ENCODE measurements at regions not wholly inside any gene's neighbourhood (a gene's known extent, or its start where the extent isn't known, plus 50 kb on each side); places are given as distances from the start of the nearest gene placed in this dataset.
A peak's percentile ranks its signal among the peaks of the same experiment; 100 is the strongest.

DNA sequence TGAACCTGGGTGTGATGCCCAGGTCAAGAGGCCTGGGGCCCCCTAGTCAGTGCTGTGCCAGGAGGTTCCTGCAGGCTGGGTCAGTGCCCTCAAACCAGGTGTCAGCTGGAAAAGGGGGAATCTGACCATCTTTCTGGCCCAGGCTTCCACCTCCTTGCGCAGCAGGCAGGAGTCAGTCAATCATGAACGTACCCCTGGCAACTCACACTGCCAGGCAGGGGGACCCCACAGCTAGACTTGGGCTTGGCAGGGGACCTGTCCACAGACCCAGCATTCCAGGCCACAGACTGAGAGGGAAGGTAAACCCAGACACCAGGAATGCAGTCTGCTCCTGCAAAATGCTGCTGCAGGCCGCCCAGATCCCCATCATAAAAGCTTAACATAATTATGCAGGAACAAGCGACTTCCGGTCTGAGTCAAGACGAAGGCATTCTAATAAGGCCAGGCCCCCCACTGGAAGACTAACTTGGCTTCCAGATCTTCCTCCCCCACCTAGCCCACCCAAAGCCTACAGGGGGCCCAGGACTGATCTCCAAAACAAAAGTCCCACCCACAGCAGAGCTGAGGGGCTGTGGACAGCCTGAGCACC lies 156.3 kb downstream of the BCOR start:
- DNase-seq, result no peak

DNA sequence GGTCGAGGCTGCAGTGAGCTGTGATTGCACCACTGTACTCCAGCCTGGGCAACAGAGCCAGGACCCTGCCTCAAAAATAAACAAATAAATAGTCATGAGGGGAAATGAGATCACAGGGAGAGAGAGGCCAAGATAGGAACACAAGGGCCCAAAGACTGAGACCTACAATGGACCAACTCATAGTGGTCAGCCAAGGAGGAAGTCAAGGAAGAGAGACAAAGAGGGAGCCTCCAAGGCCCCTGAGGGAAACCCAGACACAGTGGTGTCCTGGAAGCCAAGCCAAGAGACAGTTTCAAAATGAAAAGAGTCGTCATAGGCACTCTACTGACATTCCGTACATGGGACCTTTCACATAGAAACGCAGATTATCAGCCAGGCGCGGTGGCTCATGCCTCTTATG lies 153.3 kb downstream of the BCOR start:
- DNase-seq, result no peak

DNA sequence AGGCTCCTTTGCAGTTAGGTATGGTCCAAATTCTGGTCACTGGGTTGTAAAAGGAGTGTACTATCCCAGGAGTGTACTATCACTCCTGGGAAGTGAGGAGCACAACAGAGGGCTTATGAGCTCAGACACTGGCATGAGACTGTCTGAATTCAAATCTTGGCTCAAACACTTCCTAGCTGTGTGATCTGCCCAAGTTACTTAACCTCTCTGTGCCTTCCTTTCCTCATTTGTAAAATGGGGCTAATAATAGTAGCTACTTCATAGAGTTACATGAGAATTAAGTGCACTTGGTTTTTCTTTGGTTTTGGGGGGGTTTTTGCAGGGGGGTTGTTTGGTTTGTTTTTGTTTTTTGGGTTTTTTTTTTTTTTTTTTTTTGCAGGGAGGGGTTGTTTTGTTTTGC lies 152.0 kb downstream of the BCOR start:
- no peak for DNase-seq

DNA sequence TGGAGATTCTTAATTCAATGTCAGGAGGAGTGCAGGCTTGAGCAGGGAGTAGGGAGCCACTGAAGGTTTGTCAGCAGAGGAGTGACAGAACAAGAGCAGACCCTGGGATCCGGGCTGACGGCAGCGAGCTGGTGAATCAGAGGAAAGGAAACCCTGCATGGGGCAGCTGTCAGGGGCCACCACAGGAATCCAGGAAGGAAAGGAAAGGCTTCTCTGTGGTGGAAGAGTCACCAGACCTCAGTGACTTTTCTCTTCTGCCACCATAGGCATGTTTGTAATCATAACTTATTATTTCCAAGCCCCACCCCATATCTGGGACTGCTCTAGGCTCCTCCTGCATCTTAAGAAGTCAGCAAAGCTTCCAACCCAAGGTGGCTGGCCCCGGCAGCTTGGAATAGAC lies 150.9 kb downstream of the BCOR start:
- no peak for DNase-seq

DNA sequence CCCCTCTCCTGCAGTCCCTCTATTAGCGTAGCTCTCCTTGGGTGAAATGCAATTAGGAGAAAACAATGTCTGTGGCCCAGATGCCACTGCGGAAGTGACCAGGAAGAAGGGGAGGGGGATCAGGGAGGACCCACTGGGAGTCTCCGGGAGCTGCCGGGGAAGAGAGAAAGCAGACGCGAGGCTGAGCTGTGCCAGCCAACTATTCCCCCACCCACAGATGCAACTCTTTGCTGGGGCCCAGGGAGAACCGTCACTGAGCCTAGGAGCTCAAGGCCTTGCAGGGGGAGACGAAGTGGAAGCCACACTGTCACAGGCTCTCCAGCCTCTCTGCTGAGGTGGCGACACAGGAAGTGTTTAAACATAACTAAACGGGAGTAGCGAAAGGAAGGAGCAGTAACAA lies 149.2 kb downstream of the BCOR start:
- no peak for DNase-seq

DNA sequence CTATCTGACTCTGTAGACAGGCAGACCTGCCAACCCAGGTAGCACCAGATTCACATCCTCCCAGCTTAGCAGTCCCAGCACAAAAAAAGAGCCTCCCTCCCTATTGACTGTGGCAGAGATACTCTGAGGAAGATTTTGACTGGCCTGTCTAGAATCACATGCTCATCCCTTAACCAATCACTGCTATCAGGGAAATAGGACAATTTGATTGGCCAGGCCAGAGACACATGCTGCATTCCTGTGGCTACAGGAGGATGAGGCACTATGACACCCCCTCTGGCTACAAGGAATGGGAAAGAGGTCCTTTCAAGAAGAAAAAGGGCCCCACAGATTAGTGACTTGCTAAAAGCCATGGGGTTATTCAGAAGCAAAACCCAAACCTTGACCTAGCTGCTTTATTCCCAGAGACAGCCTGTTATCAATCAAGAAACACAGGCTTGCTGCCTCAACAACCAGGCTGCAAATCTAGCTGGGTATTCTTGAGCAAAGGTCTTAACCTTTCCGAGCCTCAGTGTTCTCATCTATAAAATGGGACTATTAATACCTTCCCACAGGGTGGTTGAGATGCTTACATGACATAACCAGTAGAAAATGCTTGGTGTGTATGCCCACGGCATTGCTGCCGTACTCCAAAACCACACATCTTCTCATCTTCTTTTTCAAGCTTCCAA lies 147.6 kb downstream of the BCOR start:
- no peak for DNase-seq

DNA sequence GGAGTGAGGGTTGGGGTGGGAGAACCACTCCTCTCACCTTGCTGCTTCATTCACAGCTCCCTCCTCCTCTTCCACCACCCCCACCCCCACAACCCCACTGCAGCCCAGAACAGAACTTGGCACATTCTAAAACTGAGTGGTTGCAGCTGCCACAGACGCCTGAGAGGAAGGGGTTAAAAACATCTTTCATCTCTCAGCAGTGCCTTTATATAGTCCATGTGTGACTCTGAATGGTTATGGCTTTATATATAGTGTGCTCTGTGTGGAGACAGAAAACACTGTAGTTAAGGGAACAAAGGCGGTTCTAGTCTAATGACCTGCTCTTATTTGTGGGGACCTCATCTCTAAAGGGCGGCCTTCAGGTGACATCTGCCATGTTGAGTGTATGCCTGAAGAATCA lies 144.8 kb downstream of the BCOR start:
- DNase-seq, result no peak

DNA sequence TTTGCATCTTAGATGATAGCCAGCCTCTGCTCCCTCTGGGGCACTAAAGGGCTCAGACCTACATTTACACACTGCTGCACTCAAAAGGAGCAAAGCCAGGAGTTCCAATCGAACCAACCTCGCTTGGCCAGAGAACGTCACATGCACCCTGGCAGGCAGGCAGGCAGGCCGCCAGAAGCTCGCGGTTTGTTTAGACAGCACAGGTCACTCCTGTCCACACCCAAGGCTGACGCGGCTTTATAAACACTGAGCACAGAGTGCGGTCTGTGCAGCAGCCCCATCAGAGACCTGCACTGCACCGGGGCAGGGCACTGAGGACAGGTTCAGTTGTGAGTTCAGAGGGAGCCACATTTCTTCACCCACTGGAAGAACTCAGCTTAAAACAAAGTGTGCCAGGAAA lies 143.9 kb downstream of the BCOR start:
- no peak for DNase-seq

DNA sequence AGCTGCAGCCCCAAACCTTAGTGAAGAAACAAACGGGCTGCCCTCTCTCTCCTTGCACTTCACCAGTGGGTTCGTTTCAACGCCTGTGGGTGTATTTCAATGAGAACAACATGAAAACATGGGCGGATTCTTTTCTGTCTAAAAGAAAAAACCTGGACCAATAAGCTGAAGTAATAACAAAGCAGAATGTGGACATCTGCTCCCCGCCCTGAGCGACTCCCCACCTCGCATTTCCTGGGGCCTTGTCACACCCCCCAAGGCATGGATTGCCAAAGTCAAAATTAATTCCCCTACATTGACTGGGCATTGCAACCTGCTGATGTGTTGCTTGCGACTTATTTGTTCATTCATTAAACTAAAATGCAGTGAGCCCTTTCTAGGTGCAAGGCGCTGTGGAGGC lies 142.9 kb downstream of the BCOR start:
- no peak for DNase-seq

DNA sequence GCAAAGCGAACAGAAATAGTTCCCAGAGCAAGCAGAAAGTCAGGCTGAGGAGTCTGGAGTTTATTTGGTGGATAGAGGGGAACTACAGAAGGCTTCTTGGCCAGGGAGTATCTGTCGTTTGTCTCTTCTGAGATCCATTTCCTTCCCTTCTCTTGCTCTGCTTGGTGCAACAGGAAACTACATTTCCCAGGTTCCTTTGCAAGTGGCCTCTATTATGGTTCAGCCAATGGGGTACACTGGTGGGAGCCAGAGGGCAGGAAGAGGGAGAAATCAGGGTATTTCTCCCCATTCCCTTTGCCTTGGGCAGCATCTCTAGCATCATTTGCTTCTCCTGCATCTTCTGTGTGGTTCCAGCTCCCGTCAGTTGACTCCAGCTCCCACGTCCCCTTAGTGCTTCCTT lies 142.1 kb downstream of the BCOR start:
- peak; percentile 6 for DNase-seq

DNA sequence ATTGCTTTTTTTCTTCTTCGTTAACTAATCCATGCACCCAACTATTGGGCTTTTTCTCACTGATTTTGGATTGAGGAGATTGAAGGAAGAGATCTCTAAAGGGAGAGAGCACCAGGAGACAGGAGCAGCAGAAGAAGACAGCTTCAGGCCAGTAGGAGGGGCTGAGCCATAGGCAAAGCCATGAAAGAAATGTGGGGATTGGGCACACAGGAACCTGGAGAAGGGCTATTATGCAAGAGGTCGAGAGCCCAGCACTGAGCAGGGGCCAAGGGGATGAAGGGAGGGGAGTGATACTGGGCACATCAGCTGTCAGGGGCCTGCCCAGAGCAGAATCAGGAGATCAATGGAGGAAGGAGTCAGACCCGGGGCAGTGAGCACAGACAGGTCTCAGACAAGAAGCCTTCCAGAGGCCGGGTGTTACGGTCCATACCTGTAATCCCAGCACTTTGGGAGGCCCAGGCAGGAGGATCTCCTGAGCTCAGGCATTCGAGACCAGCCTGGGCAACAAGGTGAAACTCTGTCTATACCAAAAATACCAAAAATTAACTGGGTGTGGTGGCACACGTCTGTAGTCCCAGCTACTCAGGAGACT lies 140.9 kb downstream of the BCOR start:
- no peak for DNase-seq

DNA sequence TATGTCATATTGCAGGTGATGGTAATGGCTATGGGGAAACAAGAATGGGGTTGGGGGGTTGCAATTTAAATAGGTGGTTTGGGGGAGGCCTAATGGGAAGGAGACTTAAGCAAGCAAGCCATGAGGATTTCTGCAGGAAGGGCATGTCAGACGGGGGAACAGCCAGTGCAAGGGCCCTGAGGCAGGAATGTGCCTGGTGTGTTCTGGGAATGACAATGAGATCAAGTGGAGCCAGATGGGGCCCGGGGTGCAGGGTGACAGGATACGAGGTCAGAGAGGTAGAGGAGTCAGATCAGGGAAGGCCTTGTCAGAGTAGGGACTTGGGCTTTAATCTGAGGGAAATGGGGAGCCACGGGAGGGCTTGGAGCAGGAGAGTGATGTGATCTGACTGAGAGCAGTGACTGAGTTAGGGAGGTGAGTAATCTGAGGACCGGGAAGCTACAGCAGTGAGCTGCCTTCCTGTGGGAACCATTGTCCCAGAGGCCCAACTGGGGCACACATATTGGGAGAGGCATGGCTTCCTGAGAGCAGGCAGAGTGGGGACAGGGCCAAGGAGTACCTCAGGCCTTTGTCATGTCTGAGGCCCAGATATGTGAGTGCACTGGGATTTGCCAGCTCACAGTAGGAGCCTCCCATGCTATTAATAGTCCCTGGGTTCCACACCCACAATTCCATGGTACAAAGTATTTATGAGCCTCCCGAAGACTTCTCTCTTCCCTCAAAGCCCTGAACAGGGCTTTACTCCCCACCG lies 139.8 kb downstream of the BCOR start:
- no peak for DNase-seq

DNA sequence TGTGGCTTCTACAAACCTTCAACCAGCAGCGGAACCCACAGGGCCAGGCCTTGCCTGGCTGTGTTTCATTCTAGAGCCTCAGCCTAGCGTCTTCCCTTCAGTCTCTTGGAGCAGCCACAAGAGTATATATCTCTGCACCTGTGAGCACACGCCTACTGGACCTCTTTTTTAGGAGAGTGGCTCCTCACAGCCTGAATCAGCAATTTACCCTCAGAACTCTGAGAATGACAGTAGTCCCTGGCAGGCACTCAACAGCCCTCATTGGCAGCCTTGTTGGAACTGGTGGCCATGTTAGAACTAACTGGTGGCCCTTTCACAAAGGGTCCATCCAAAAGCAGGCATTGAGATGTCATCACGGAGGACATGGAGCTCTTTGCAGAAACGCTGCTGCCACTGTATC lies 138.9 kb downstream of the BCOR start:
- DNase-seq, result no peak

DNA sequence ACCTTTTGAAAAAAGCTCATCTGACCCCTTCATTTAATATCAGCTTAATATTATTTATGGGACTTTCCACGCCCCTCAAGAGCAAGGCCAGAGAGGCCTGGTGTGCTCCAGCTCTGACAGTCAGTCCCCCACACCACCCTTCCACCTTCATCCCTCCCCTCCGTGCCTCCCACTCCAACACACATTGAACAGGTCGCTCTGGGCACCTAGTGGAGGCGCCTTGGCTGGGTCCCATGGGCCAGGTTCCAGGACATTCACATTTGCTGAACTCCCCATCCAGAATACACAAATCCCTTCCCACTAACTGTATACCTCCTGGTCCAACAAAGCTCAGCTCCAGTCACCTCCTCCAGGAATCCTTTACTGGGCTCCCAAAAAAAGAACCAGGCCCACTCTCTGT lies 137.5 kb downstream of the BCOR start:
- no peak for DNase-seq

DNA sequence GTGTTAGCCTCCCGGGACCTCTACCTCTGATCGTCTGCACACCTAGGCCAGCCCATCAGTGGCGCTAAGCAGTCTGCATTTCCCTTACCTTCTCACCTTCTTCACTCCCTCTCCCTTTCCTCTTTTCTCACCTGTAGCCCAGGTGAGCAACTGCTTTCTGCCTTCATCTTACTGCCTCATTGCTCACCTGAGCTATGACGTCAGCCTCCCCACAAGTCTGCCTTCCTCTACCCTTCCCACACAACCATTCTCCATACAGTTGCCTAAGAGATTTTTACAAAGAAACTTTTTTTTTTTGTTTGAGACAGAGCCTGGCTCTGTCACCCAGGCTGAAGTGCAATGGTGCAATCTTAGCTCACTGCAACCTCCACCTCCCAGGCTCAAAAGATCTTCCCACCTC lies 136.3 kb downstream of the BCOR start:
- DNase-seq, result no peak

DNA sequence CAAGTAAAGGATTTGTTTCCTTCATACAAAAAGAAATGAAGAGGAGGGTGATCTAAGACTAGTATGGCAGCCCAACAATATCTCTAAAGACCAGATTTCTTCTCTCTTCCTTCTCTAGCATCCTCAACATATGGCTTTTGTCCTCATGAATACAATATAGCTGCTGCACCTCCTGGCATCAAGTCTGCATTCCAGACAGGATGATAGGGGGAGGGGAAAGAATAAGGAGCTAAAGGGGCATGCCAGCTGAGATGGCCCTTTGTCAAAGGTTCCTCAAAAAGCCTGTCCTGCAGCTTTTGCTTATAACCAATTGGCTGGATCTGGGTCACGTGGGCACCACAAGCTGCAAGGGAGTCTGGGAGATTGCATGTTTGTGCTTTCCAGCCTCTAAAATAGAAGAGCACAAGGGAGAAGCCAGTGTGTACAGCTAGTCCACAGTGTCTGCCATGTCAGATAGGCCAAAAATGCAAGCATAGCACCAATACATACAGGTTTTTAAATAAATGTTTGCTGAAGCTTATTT lies 132.6 kb downstream of the BCOR start:
- no peak for DNase-seq

DNA sequence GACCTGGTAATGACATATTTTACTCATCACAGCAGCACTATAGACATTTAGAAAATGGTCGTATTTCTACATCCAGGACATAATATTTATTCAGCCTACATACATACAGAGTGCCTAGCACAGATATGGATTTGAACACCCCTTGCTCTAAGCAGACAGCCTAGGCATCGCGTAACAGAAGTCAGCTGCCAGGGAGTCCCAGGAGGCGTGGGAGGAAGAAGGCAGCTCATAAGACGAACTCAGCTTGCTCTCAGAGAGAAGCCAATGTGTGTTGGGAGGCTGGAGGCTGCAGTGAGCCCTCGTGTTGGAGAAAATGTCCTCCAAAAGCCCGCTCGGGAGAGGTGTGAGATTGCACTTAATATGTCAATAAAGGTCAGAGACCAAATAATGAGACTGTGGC lies 131.6 kb downstream of the BCOR start:
- DNase-seq, result no peak

DNA sequence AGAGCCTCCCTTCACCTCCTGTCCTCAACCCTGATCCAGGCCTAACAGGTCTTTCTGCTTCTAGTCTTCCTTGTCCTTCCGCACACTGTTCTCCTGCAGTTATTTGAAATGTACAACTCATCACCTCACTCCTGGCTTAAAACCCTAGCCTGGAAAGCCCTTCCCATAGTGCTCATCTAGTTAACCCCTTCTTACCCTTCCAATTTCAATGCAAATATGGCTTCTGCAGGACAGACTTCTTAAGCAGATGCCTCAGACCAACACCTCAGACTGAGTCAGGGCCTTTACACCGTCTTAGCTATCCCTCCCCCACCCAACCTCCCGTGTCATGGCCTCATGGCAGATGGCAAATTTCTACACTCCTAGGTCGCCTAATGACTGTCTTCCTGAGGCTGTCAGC lies 130.4 kb downstream of the BCOR start:
- DNase-seq, result no peak

DNA sequence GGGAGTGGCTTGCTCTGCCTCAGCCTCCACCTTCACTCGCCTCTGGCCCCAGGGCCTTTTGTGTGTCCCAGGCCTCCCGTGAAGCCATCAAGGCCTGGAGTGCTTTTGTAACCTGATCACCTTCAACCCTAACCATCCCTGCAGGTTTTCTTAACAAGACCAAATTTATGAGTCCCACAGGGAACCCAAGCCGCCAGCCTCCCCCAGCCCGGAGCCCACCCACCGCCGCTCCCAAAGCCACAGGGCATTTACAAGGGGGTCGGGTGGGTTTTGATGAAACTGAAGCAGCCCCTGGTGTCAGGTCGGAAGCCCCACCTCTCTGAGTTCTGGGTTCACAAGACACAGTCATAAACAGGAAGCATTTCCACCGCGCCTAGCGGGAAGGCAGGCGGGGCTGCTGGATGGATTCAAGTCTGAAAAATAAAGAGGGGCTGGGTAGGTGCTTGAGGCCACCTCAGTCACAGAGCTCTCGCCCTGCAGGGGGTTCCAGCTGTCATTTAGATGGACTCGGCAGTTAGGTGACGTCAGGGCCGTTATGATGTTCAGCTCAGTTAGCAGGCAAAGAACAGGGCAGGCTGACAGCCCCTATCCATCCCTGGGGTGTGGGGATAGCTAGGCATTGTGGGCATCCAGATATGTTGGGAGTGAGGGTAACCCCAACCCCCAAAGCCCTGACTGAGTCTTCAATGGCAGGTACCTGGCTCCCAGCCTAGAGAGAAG lies 128.5 kb downstream of the BCOR start:
- peak; percentile 16 for DNase-seq

DNA sequence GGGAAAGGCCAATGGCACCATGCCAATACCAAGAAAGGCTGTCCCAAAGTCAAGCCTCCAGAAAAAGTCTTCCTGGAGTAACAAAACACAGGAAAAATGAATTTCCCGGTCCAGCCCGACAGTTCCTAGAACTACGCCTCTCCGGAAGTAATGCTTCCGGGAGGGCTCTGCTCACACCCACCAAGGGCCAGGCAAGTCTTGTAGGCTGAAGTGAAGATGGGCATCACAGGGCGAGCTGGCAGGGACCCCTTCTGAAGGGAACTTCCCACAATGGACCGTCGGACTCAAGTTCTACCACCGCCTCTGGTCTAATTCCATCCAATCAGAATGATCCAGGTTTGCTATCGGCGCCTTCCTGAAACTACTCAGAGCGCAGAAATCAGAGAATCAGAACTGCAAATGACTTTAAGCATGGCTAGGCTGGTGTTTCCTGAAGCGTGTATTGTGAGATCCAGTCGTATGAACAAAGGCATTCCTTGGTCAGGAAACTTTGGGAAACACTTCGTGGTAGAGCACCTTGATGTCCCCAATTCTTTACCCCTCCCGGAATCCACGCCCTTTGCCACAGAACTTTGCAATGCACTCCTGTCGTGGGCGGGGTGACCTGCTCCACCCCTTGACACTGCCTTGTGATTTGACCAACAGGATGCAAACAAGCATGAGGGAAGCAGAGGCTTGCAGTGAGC lies 127.8 kb downstream of the BCOR start:
- DNase-seq, result no peak

DNA sequence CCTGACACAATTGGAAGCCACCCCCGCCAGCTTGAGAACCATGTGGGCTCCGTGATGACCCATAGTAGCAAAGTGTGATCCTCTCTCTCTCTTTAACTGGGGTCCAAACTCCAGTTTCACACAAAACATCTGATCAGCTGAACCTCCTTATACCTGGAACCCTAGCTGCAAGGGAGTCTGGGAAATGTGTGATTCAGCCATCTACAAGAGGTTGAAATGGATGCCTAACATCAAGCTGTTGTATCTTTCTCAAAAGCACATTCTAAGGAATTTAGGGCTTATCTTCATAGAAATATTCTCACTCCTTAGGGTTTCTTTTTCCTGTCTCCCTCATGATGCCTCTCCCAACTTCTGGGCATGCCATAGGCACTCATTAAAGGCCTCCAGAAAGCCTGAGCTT lies 126.0 kb downstream of the BCOR start:
- DNase-seq, result no peak

DNA sequence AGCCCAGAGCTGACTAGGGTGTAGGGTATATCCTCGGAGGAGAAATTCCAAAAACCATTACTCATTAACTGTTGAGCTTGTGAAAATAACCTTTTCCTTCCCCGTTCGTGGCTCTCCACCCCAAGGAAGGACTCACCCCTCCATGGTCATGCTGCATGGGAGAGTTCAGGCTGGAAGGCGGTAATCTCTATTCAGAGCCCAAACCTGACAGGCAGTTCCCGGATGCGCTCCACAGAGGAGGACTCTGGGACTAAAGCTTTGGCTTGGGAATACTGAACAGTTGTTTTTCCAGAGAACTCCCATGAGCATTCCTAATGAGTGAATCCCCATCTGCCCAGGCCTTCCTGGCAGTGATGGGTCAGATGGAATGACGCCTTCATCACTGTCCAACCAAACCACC lies 125.4 kb downstream of the BCOR start:
- no peak for DNase-seq

DNA sequence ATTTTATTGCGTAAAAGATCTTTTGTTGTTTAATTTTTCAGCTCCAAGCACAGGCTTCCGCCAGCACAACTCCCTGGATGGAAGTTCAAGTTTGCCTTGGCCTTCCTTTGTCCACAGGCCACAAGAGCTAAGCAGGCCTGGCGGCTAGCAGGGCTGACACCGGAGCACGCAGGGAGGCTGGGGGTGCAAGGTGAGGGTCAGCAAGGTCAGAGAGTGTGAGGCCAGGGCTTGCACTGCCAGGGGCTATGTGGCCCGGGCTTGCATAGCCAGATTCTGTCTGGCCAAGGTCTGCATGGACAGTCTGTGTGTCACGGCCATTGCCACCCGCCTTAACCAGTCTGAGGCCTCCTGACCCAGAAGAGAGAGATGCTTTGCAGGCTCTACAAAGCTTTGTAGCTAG lies 123.9 kb downstream of the BCOR start:
- DNase-seq, result no peak
